Heart left ventricle (tissue), 16 donors: ENCODE measurements at regions not wholly inside any gene's neighbourhood (a gene's known extent, or its start where the extent isn't known, plus 50 kb on each side); places are given as distances from the start of the nearest gene placed in this dataset.
A peak's percentile ranks its signal among the peaks of the same experiment; 100 is the strongest.

ENCODE experiments used
- ATAC-seq, 4 donors: fragments of 200-7000 bp; cut with Tn5 transposase; one replicate each; pipeline ENCODE4 v1.9.1; 2020 to 2022; ENCODE audit warnings: moderate library complexity in 4 of 4, mild to moderate bottlenecking in 3 of 4, moderate number of reproducible peaks in 1 of 4
- DNase-seq, 5 donors: peaks; one replicate each; pipeline ENCODE4 v3.0.0-alpha.2; 2020
- H3K27ac ChIP-seq, 12 donors: fragments of 200-600 bp; sonication (generic) in 4 of 12; one replicate each; pipeline versions ENCODE4 v1.5.0 to v1.8.0; 2016 to 2022; ENCODE audit warnings: mild to moderate bottlenecking in 2 of 12
- H3K27me3 ChIP-seq, 9 donors: fragments of 200-600 bp; sonication (generic) in 2 of 9; one replicate each; pipeline versions ENCODE4 v1.5.1 to v1.8.0; 2016 to 2022; ENCODE audit warnings: mild to moderate bottlenecking in 3 of 9
- H3K36me3 ChIP-seq, 9 donors: fragments of 200-600 bp; sonication (generic) in 2 of 9; one replicate each; pipeline versions ENCODE4 v1.5.0 to v1.8.0; 2018 to 2022; ENCODE audit warnings: mild to moderate bottlenecking in 2 of 9
- H3K4me1 ChIP-seq, 12 donors: fragments of 200-600 bp; sonication (generic) in 4 of 12; one replicate each; pipeline versions ENCODE4 v1.5.0 to v1.8.0; 2016 to 2022; ENCODE audit warnings: mild to moderate bottlenecking in 3 of 12
- H3K4me3 ChIP-seq, 12 donors: fragments of 200-600 bp; sonication (generic) in 4 of 12; one replicate each; pipeline versions ENCODE4 v1.5.0 to v1.8.0; 2017 to 2022; ENCODE audit warnings: mild to moderate bottlenecking in 9 of 12, moderate library complexity in 4 of 12
- H3K9me3 ChIP-seq, 12 donors: fragments of 200-600 bp; sonication (generic) in 4 of 12; one replicate each; pipeline versions ENCODE4 v1.5.0 to v1.8.0; 2016 to 2022; ENCODE audit warnings: mild to moderate bottlenecking in 1 of 12
- POLR2A ChIP-seq, 2 donors: fragments of 450-650 bp; IDR thresholded peaks; one replicate each; pipeline ENCODE4 v1.6.1; 2017; ENCODE audit warnings: antibody characterized with exemption in 2 of 2, mild to moderate bottlenecking in 2 of 2, moderate library complexity in 2 of 2
- WGBS, 4 donors: extraction: QIAGEN DNeasy Blood & Tissue Kit in 2 of 4; methylation state at CpG; one replicate each; pipeline versions ENCODE4 v1.1.5 to v1.1.7; 2013 to 2018; 5-methylcytosine and 5-hydroxymethylcytosine counted together
- intact Hi-C, 10 donors: fragments of 100-400 bp; cut with DNase I; formaldehyde crosslinking; loops; one replicate each; pipeline versions ENCODE4 v1.11.1 to v1.14.2; 2022
- TF ChIP-seq, protein P1 (sequence below), 12 donors: fragments of 200-600 bp; sonication (generic) in 4 of 12; IDR thresholded peaks; one replicate each; pipeline versions ENCODE4 v1.5.0 to v1.8.0; 2018 to 2022; ENCODE audit warnings: antibody characterized with exemption in 12 of 12, mild to moderate bottlenecking in 5 of 12
- donor health status: ischemic (EF 13 %, LVEDD 7.1; RV severe dilation, severe dysfunction).
- donor health status: healthy with polysubstance abuse.
- donor health status: DM: no; HTN: yes; CAD: no.
- donor health status: DM: no; HTN: no; CAD: no.
- donor health status: ischemic (EF 25% LVEDD 6.9; RV normal size, moderate dysfunction).
- donor health status: ischemic (EF 25% LVEDD 5.7; RV mildly dilated, moderate dysfunction).
- donor health status: healthy.
- donor health status: DM: yes; HTN: yes; CAD: no.
- donor health status: ischemic (EF 35%, LVEDD 5.7; RV mildly dilated, moderate dysfunction).
- donor health status: nonischemic (EF 11% LVEDD 7.7; RV severe dilation, severe dysfunction).
- donor health status: DM: yes; HTN: yes; CAD: no.
- donor health status: PGD.
- donor health status: ischemic (EF 29% LVEDD 5.4; RV normal size, mild dysfunction).
- donor health status: nonischemic (EF 23%, LVEDD 6.1; RV moderate dilation, normal function).

DNA sequence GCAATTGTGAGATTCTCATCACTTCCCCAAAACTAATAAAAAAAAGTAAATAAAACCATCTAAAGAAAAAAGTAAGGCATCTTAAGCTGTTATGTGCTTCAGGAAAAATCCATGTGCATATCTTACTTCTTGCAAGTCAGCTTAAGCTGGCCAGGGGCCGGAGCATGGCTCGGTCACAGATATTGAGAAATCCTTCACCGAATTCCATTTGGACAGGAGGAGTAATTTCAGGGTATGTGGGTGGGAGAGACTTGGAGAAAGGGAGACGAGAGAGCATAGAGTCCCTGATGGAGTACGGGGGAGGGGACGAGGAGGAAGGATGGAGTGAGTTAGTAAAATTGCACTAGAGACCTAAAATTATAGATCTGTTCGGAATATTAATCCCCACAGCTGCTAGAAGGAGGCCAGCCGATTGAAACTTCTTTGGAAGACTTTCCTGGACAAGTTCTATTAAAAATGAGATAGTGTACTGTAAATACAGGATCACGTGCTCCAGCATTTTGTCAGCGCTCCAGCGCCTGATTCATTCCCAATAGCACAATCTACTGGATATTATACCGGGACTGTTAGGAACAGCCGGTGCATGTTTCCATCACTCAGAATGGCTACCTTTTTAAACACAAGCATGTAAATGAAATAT is 438.5 kb downstream of the ZNF516 start:
- Histone ChIP-seq H3K9me3 (no peaks in the 10 kb centered on the region), H3K4me3 (peak overlapping the region in 2 of 12 donors; percentile 15 to 16), H3K4me1 (no peaks in the 10 kb centered on the region), H3K36me3 (no peaks in the 10 kb centered on the region), H3K27me3 (peaks cover 0 to 5% (median 0%) of the 10 kb centered on the region in 9 donors), H3K27ac (no peak overlapping the region)
- DNase-seq (peak in 2 of 5 donors; percentile 33 to 45), ATAC-seq (peak; percentile 38 to 86 (median 47))
- WGBS, 4 donors: 65 to 75% (median 73%) methylated on average over 13 of the region's 13 CpGs
- TF ChIP-seq, protein P1, sequence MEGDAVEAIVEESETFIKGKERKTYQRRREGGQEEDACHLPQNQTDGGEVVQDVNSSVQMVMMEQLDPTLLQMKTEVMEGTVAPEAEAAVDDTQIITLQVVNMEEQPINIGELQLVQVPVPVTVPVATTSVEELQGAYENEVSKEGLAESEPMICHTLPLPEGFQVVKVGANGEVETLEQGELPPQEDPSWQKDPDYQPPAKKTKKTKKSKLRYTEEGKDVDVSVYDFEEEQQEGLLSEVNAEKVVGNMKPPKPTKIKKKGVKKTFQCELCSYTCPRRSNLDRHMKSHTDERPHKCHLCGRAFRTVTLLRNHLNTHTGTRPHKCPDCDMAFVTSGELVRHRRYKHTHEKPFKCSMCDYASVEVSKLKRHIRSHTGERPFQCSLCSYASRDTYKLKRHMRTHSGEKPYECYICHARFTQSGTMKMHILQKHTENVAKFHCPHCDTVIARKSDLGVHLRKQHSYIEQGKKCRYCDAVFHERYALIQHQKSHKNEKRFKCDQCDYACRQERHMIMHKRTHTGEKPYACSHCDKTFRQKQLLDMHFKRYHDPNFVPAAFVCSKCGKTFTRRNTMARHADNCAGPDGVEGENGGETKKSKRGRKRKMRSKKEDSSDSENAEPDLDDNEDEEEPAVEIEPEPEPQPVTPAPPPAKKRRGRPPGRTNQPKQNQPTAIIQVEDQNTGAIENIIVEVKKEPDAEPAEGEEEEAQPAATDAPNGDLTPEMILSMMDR (IDR thresholded peaks at IDR 0.05): no peak
- no peak for TF ChIP-seq POLR2A (IDR thresholded peaks at IDR 0.05)
- intact Hi-C loops: no loop called here

DNA sequence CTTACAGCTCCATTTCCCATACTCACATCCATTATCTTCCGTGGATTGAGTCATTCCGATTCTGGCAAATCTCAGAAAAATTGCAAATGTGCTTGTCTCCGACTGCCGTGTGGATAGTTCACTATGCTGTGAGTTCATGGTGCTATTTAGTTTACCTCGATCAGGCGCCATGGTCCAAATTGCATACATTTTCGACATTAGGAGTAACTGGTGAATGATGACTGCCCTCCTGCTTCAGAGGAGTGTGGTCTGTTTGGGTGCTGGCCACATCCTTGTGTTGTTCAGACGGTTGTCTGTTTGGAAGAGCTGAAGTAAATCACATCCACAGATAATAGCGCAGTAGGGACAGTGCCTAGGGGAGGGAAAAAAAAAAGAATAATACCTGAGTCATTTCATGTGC is 439.5 kb downstream of the ZNF516 start:
- no peaks in the 10 kb centered on the region for H3K9me3 ChIP-seq
- TF ChIP-seq, protein P1 (IDR thresholded peaks at IDR 0.05): no peak
- no peak for TF ChIP-seq POLR2A (IDR thresholded peaks at IDR 0.05)
- no peaks in the 10 kb centered on the region for H3K36me3 ChIP-seq
- ATAC-seq (no peak), DNase-seq (no peak)
- 78 to 81% (median 79%) methylated on average over 9 of the region's 9 CpGs for WGBS, 4 donors
- no peak overlapping the region for H3K4me3 ChIP-seq
- intact Hi-C loops: no loop called here
- H3K27me3 ChIP-seq: peaks cover 0 to 5% (median 0%) of the 10 kb centered on the region in 9 donors
- no peak overlapping the region for H3K27ac ChIP-seq
- H3K4me1 ChIP-seq: no peaks in the 10 kb centered on the region

DNA sequence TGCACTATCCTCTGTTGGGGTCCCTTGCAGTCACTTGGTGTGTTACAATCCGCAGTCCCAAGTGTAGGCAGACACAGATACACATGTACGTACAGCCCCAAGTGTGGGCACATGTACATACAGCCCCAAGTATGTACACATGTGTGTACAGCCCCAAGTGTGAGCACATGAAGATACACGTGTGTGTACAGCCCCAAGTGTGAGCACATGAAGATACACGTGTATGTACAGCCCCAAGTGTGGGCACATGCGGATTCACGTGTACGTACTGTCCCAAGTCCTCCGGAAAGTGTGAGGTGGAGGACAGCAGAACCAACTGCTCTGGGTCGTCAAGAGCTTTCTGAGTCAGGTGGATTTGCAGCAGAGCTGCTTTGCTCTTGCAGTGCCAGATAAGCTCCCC is 440.0 kb downstream of the ZNF516 start:
- no peak overlapping the region for H3K4me3 ChIP-seq
- H3K9me3 ChIP-seq: no peaks in the 10 kb centered on the region
- no peak for TF ChIP-seq POLR2A (IDR thresholded peaks at IDR 0.05)
- TF ChIP-seq, protein P1 (IDR thresholded peaks at IDR 0.05): no peak
- no peaks in the 10 kb centered on the region for H3K36me3 ChIP-seq
- 78 to 93% (median 91%) methylated on average over 8 to 9 of the region's 9 CpGs for WGBS, 4 donors
- H3K27ac ChIP-seq: no peak overlapping the region
- ATAC-seq (no peak), DNase-seq (no peak)
- intact Hi-C loops: no loop called here
- peaks cover 0 to 5% (median 0%) of the 10 kb centered on the region in 9 donors for H3K27me3 ChIP-seq
- H3K4me1 ChIP-seq: no peaks in the 10 kb centered on the region

DNA sequence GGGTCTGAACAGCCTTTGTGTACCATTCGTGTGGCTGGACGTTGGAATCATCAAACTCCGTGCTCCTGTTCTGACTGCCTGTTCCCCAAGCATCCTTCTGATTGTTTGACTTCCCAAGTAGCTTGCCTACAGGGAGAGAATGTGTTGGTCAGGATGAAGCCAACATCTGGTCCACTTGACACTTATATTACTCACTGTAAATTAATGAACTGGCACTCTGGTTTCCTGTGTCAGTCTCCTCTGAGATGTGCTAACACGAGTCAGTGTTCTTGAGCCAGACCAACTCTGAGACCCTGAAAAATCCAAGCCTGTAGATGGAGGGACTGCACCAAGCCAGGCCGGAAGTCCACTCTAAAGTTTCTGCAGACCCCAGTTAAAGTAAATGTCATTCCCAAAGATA is 440.9 kb downstream of the ZNF516 start:
- DNase-seq: no peak
- no peaks in the 10 kb centered on the region for H3K4me1 ChIP-seq
- no peak for TF ChIP-seq POLR2A (IDR thresholded peaks at IDR 0.05)
- TF ChIP-seq, protein P1 (IDR thresholded peaks at IDR 0.05): no peak
- peaks cover 0 to 3% (median 0%) of the 10 kb centered on the region in 9 donors for H3K27me3 ChIP-seq
- intact Hi-C loops: no loop called here
- H3K36me3 ChIP-seq: no peaks in the 10 kb centered on the region
- no peaks in the 10 kb centered on the region for H3K9me3 ChIP-seq
- ATAC-seq: no peak
- H3K27ac ChIP-seq: no peak overlapping the region
- WGBS, 4 donors: 80 to 84% (median 82%) methylated on average over 5 of the region's 5 CpGs
- H3K4me3 ChIP-seq: no peak overlapping the region
